ENCODE measurements at regions not wholly inside any gene's neighbourhood (a gene's known extent, or its start where the extent isn't known, plus 50 kb on each side); places are given as distances from the start of the nearest gene placed in this dataset.

DNA sequence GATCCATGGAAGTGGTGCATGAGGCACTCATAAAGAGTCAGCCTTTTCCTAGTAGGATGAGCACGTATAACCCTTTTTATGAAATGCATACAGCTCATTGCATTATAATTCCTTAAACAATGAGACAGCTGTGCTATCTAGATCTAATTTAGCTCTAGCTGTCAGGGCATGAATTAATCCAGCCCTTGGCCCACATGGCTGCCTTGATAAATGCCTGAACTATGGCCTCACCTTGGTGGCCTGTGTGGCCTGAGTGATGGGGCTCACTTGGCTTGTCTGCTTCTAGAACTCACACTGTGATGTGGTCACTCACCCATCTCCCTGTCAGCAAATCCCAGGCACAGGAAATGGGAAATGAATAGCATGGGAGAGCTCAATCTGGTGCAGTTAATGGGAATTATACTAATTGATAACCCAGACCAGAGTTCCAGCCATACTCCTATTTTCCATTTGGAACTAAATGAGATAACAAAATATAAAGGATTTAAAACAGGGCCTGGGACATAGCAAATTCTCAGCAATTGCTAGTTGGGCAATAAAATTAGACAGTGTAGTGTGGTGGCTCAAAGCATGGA is 153.6 kb downstream of the HS3ST2 start:
- TF ChIP-seq, protein P1, sequence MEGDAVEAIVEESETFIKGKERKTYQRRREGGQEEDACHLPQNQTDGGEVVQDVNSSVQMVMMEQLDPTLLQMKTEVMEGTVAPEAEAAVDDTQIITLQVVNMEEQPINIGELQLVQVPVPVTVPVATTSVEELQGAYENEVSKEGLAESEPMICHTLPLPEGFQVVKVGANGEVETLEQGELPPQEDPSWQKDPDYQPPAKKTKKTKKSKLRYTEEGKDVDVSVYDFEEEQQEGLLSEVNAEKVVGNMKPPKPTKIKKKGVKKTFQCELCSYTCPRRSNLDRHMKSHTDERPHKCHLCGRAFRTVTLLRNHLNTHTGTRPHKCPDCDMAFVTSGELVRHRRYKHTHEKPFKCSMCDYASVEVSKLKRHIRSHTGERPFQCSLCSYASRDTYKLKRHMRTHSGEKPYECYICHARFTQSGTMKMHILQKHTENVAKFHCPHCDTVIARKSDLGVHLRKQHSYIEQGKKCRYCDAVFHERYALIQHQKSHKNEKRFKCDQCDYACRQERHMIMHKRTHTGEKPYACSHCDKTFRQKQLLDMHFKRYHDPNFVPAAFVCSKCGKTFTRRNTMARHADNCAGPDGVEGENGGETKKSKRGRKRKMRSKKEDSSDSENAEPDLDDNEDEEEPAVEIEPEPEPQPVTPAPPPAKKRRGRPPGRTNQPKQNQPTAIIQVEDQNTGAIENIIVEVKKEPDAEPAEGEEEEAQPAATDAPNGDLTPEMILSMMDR (IDR thresholded peaks at IDR 0.05; ENCODE audit: borderline replicate concordance, extremely low read depth, low read length, poor library complexity, severe bottlenecking) = no peak
- TF ChIP-seq EZH2 (IDR thresholded peaks at IDR 0.05; ENCODE audit: borderline replicate concordance, low read depth, low read length, severe bottlenecking) = no peak

Data from DND-41 (cell line).